GM10266 (cell line): ENCODE measurements at regions not wholly inside any gene's neighbourhood (a gene's known extent, or its start where the extent isn't known, plus 50 kb on each side); places are given as distances from the start of the nearest gene placed in this dataset.

Experiments used
- DNase-seq: peaks from one replicate; pipeline ENCODE4 v3.0.0; 2012; ENCODE audit errors: extremely low spot score
- TF ChIP-seq, protein P1 (sequence below): IDR thresholded peaks from 2 replicates; pipeline ENCODE4 v1.5.1; 2012; ENCODE audit warnings: mild to moderate bottlenecking, low read depth; ENCODE audit not compliant: control insufficient read depth, insufficient read depth; ENCODE audit errors: missing control alignments

DNA sequence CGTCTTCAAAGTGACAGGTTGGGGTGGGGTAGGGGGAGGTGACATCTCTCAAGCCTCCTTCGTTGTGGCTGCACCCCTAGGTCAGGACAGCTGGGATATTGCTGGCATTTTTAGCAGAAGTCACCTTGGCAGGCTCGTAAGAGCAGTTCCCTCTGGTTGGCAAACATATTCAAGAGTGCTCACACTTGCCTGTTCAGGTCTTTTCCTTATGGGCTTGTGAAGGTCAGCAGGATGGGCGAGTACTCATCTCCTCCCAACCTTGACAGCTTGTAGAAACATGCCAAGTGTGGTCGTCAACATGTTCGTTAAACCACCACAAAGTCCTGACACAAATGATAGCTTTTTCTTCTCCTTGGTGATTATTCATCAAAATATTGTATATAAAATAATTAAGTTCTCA is 113.6 kb downstream of the HDGFL1 start:
- DNase-seq = no peak

DNA sequence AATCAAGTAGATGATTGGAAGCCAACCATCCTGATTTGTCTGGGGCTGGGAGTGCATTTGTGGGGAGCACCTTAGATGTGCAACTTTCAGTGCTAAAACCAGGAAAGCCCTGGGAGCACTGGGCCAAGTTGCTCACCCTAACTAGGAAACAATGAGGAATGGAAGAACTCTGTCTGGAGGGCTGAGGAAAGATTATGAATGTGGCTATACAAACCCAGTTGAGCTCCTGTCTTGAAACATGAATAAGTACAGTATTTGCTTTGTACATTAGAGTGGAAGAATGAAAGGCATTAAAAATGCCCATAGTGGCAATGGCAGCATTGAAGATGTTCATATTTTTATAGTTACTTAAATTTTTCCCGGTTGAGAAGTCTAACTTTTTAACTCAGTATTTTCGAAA is 121.1 kb downstream of the HDGFL1 start:
- no peak for DNase-seq
- TF ChIP-seq, protein P1, sequence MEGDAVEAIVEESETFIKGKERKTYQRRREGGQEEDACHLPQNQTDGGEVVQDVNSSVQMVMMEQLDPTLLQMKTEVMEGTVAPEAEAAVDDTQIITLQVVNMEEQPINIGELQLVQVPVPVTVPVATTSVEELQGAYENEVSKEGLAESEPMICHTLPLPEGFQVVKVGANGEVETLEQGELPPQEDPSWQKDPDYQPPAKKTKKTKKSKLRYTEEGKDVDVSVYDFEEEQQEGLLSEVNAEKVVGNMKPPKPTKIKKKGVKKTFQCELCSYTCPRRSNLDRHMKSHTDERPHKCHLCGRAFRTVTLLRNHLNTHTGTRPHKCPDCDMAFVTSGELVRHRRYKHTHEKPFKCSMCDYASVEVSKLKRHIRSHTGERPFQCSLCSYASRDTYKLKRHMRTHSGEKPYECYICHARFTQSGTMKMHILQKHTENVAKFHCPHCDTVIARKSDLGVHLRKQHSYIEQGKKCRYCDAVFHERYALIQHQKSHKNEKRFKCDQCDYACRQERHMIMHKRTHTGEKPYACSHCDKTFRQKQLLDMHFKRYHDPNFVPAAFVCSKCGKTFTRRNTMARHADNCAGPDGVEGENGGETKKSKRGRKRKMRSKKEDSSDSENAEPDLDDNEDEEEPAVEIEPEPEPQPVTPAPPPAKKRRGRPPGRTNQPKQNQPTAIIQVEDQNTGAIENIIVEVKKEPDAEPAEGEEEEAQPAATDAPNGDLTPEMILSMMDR = no peak

More for the DNA sequence above, 113.6 kb downstream of the HDGFL1 start:
- TF ChIP-seq, protein P1 = no peak

DNA sequence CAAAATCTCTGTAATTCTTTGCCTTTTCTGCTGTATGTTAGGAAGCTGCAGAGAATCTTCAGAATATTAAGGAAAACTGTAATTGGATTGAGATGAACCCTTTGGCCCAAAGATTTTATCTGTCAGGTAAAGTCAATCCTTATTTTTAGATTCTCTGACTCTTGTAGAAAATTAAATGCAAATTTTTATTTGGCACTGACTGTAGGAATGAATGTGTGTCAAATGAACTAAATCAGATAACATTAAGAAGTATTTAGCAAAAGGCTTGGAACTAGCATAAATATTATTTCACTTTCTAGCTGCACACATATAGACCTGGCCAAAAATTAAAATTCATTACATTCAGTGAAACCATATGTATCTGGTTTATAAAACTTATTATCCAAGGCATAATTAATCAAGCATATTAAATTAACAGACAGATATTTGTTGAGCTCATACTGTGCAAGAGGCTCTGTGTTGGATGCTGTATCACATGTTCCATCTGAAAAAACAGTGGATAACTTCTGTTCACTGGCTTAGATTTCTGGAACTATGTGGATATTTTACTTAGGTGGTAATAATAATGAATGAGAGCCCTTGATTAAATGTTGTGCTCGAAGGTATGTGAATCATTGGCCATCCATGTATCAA is 124.8 kb downstream of the HDGFL1 start:
- no peak for DNase-seq
- TF ChIP-seq, protein P1 = no peak

DNA sequence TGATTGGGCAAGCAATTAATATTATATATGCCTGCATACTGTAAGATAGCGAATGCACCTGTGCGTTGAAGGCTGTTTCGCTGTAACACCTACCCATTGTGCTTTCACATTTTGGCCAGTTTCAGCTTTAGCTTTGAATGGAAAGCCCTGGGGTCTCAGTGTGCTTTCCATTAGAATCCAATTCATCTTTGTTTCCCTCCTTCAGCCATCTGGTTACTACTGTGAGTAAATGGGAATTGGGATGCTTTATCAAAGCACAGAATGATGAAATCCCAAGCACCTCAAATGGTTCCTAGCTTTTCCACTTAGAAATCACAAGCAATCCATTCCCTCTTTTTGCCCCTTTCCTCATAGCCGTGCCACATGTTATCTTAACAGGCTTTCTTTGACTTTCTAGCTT is 127.1 kb downstream of the HDGFL1 start:
- DNase-seq = no peak

DNA sequence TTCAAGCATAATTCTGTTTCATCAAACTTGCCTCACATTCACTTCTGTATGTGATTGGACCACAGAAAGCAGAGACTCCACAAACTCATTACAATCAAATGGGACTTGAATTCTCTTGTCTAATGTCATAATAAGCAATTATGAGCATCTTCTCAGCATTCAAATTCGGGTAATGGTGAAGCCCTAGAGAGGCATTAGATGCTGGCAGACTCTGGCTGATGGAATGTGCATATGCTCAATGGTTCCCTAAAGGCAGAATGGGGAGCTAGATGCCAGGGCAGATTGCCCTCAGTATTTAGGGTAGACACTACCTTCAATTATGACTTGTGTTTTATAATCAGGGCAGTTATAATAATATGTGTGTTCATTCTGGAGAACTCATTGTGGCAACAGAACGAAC is 127.9 kb downstream of the HDGFL1 start:
- DNase-seq = no peak
- TF ChIP-seq, protein P1 = no peak

More for the DNA sequence above, 127.1 kb downstream of the HDGFL1 start:
- TF ChIP-seq, protein P1 = no peak

DNA sequence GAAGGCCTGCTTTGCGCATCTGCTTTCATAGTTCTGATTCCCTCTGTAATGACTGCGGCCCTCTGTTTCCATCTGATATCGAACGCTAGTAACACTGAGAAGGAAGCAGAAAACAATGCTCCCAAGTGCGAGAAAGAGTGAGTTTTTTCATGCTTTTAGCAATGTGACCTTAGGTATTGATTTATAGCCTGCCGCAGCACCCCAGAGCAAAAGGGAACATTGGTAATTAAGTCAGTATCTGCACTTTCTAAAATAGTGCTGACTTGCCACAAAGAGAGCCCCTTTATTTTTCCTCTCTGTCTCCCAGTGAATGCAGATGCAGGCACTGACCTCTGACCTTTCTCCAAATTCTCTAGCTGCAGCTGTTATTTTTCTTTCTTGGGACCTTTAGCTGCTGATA is 129.8 kb downstream of the HDGFL1 start:
- TF ChIP-seq, protein P1 = no peak
- DNase-seq = no peak

DNA sequence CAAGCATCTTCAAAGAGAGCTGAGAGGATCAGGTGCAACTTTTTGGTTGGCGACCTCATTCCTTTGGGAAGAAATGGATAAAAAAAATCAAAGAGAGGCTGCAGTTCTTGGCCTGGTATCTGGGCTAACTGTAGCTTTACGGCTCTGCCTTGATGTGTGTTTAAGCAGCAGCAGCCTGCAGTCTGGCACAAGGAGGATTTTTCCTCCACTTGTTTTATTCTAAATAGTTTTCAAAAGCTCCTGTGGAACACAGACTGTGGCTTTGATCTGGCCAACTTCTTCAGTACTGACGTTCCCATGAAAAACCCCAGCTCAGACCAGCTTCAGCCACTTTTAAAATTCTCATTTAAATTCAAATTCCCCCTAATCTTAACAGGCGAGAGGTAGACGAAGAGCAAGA is 137.3 kb downstream of the HDGFL1 start:
- TF ChIP-seq, protein P1 = no peak
- no peak for DNase-seq
